Stomach (tissue), 8 donors: ENCODE measurements at regions not wholly inside any gene's neighbourhood (a gene's known extent, or its start where the extent isn't known, plus 50 kb on each side); places are given as distances from the start of the nearest gene placed in this dataset.

ENCODE experiments used
- DNase-seq, 2 donors: peaks; one replicate each; pipeline versions ENCODE4 v3.0.0 to v3.0.0-alpha.2; 2013 to 2019
- H3K27ac ChIP-seq, 5 donors: fragments of 200-600 bp in 4 of 5; sonication (generic) in 4 of 5; one replicate each; pipeline ENCODE4 v1.5.1; 2013 to 2019; ENCODE audit warnings: mild to moderate bottlenecking in 1 of 5, moderate library complexity in 1 of 5
- H3K27me3 ChIP-seq, 3 donors: fragments of 200-600 bp; sonication (generic); one replicate each; pipeline ENCODE4 v1.5.1; 2017 to 2019; ENCODE audit warnings: mixed run types in 1 of 3
- H3K36me3 ChIP-seq, 4 donors: fragments of 200-600 bp; sonication (generic); 1 replicate in 3 of 4; 2 replicates in 1 of 4; pipeline ENCODE4 v1.5.1; 2016 to 2019
- H3K4me1 ChIP-seq, 4 donors: fragments of 200-600 bp; sonication (generic); one replicate each; pipeline ENCODE4 v1.5.1; 2016 to 2019
- H3K4me3 ChIP-seq, 4 donors: fragments of 200-600 bp; sonication (generic) in 3 of 4; one replicate each; pipeline ENCODE4 v1.5.1; 2016 to 2019; ENCODE audit warnings: mild to moderate bottlenecking in 1 of 4
- H3K9me3 ChIP-seq, 4 donors: fragments of 200-600 bp; sonication (generic); one replicate each; pipeline ENCODE4 v1.5.1; 2016 to 2019
- EP300 ChIP-seq: sonication (generic); formaldehyde crosslinking; IDR thresholded peaks from one replicate; pipeline ENCODE4 v1.6.1; 2017; ENCODE audit warnings: antibody characterized with exemption
- POLR2A ChIP-seq, 4 donors: fragments of 450-650 bp; IDR thresholded peaks; one replicate each; pipeline ENCODE4 v1.6.1; 2016; ENCODE audit warnings: antibody characterized with exemption in 4 of 4, control low read depth in 2 of 4, mild to moderate bottlenecking in 1 of 4, moderate library complexity in 1 of 4
- POLR2AphosphoS5 ChIP-seq, 3 donors: sonication (generic); formaldehyde crosslinking; IDR thresholded peaks; one replicate each; pipeline ENCODE4 v1.6.1; 2016; ENCODE audit warnings: antibody characterized with exemption in 3 of 3
- WGBS, 5 donors: extraction: QIAGEN DNeasy Blood & Tissue Kit in 3 of 5; methylation state at CpG; one replicate each; pipeline versions ENCODE4 v1.1.5 to v1.1.7; 2013 to 2018; 5-methylcytosine and 5-hydroxymethylcytosine counted together
- intact Hi-C: fragments of 100-400 bp; cut with DNase I; formaldehyde crosslinking; loops from one replicate; pipeline ENCODE4 v1.15.1; 2023; ENCODE audit warnings: low total_unique reads
- TF ChIP-seq, protein P1 (sequence below), 7 experiments: fragments of 450-650 bp in 4 of 7; fragments of 200-600 bp in 3 of 7; sonication (generic) in 3 of 7; IDR thresholded peaks; one replicate each; pipeline ENCODE4 v1.5.1; 2016 to 2019; ENCODE audit warnings: antibody characterized with exemption in 7 of 7, control low read depth in 2 of 7, mild to moderate bottlenecking in 1 of 7
- donor health status: healthy with polysubstance abuse.
- donor health status: Bipolar disorder and iron deficiency.
- donor health status: healthy.

DNA sequence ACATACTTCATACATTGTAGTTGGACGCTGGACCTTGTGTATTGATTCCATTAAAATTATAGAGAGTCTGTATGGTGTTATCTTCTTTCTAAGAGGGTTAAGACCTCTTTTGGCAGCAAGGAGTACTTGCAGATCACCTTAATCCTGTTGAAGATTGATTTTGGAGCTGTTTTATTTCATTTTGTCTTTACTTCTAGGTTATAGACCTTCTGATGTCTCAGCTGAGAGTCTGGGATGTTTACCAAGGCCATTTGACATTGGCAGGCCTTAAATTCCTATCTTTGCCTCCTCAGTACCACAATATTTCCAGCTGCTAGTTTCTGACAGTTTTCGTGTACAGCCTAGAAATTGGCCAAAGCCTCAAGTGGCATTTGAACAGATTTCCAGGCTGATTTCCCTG is 338.0 kb downstream of the LMO4 start:
- no peak for DNase-seq
- intact Hi-C loops = no loop called here
- WGBS, 5 donors = 72 to 95% (median 93%) methylated on average over 2 of the region's 2 CpGs
- Histone ChIP-seq H3K9me3 (no peaks in the 10 kb centered on the region), H3K27ac (no peak overlapping the region), H3K27me3 (no peaks in the 10 kb centered on the region), H3K36me3 (no peaks in the 10 kb centered on the region), H3K4me1 (no peaks in the 10 kb centered on the region), H3K4me3 (no peak overlapping the region)
- TF ChIP-seq, protein P1, sequence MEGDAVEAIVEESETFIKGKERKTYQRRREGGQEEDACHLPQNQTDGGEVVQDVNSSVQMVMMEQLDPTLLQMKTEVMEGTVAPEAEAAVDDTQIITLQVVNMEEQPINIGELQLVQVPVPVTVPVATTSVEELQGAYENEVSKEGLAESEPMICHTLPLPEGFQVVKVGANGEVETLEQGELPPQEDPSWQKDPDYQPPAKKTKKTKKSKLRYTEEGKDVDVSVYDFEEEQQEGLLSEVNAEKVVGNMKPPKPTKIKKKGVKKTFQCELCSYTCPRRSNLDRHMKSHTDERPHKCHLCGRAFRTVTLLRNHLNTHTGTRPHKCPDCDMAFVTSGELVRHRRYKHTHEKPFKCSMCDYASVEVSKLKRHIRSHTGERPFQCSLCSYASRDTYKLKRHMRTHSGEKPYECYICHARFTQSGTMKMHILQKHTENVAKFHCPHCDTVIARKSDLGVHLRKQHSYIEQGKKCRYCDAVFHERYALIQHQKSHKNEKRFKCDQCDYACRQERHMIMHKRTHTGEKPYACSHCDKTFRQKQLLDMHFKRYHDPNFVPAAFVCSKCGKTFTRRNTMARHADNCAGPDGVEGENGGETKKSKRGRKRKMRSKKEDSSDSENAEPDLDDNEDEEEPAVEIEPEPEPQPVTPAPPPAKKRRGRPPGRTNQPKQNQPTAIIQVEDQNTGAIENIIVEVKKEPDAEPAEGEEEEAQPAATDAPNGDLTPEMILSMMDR (IDR thresholded peaks at IDR 0.05) = no peak
- TF ChIP-seq EP300 = no peak
- no peak for TF ChIP-seq POLR2A (IDR thresholded peaks at IDR 0.05)
- no peak for TF ChIP-seq POLR2AphosphoS5 (IDR thresholded peaks at IDR 0.05)

DNA sequence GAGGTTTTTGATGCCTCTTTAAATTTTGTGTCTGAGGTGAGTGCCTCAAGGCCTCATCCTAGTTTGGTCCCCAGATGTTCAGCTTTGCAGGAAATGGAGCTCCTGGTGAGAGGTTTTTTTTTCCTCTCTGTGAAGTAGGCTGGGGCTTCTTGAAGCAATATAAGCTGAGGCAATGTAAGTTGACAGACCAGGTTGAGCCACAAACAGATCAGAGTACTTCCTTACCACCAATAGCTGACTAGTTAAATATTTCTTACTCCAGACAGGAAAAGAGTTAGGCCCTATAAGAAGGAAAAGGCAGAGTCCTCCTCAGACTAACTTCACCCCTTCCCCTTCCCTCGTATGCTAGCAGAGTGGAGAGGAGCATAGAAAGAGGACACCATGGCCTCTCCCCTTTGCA is 341.0 kb downstream of the LMO4 start:
- Histone ChIP-seq H3K27ac (no peak overlapping the region), H3K4me3 (no peak overlapping the region), H3K27me3 (no peaks in the 10 kb centered on the region), H3K36me3 (no peaks in the 10 kb centered on the region), H3K4me1 (no peaks in the 10 kb centered on the region), H3K9me3 (no peaks in the 10 kb centered on the region)
- intact Hi-C loops = no loop called here
- no peak for DNase-seq
- TF ChIP-seq POLR2AphosphoS5 (IDR thresholded peaks at IDR 0.05) (no peak), EP300 (no peak)
- TF ChIP-seq, protein P1 (IDR thresholded peaks at IDR 0.05) = no peak
- 77 to 100% (median 84%) methylated on average over 1 of the region's 1 CpG for WGBS, 5 donors

DNA sequence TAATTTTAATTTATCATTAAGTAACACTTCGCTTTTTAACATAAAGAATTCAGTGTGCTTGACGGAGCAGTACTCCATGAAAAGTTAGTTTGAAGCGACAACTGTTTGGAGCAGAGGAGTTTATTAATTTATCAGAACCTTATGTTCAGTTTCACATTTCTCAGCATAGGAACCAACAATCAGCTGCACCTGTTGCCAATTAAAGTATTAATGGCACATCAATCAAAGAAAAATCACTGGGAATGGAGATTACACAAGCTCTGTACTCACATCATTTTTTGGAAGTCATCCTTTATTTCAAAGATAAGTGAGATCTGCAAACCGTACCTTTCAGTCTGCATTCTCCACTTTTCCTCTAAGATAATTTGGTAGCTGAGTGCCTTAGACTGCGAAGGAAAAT is 344.6 kb downstream of the LMO4 start:
- TF ChIP-seq POLR2AphosphoS5 (IDR thresholded peaks at IDR 0.05) = no peak
- TF ChIP-seq EP300 = no peak
- no peak for TF ChIP-seq POLR2A (IDR thresholded peaks at IDR 0.05)
- TF ChIP-seq, protein P1 (IDR thresholded peaks at IDR 0.05) = no peak
- H3K27ac ChIP-seq = no peak overlapping the region
- no peaks in the 10 kb centered on the region for H3K36me3 ChIP-seq
- no peaks in the 10 kb centered on the region for H3K27me3 ChIP-seq
- intact Hi-C loops = no loop called here
- DNase-seq = no peak
- no peaks in the 10 kb centered on the region for H3K9me3 ChIP-seq
- WGBS, 5 donors = 85 to 90% (median 88%) methylated on average over 5 of the region's 5 CpGs
- H3K4me1 ChIP-seq = no peaks in the 10 kb centered on the region
- H3K4me3 ChIP-seq = no peak overlapping the region

DNA sequence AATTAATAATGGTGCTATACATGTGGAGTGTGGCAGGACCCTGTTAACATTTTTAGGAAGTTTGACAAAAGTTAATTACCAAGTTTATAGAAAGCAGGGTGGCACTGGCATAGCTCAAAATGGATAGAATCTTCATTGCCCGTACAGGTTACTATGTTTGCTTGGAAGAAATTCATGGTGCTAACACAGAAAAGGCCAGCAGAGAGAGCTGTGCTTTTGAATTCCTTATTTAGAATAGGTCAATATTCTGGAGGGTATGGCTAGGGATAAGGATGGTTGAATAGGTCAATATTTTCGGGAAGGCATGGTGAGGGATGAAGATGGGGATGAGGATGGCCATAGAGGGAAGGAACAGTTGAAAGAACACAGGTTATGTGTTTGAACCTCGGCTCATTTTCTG is 345.1 kb downstream of the LMO4 start:
- DNase-seq = no peak
- Histone ChIP-seq H3K4me1 (no peaks in the 10 kb centered on the region), H3K27me3 (no peaks in the 10 kb centered on the region), H3K9me3 (no peaks in the 10 kb centered on the region), H3K36me3 (no peaks in the 10 kb centered on the region), H3K27ac (no peak overlapping the region), H3K4me3 (no peak overlapping the region)
- intact Hi-C loops = no loop called here
- TF ChIP-seq, protein P1 (IDR thresholded peaks at IDR 0.05) = no peak
- no peak for TF ChIP-seq POLR2A (IDR thresholded peaks at IDR 0.05)
- TF ChIP-seq POLR2AphosphoS5 (IDR thresholded peaks at IDR 0.05) = no peak
- no peak for TF ChIP-seq EP300
- 83 to 89% (median 87%) methylated on average over 3 of the region's 3 CpGs for WGBS, 5 donors
